Endodermal cell (in vitro differentiated cells): ENCODE measurements at regions not wholly inside any gene's neighbourhood (a gene's known extent, or its start where the extent isn't known, plus 50 kb on each side); places are given as distances from the start of the nearest gene placed in this dataset.

Experiments used
- DNase-seq: peaks from one replicate; pipeline ENCODE4 v3.0.0-alpha.2; 2017
- H3K27ac ChIP-seq: 2 replicates; pipeline ENCODE4 v1.5.1; 2013; ENCODE audit warnings: mild to moderate bottlenecking, low read depth, low read length, moderate library complexity
- H3K27me3 ChIP-seq: 2 replicates; pipeline ENCODE4 v1.6.1; 2013; ENCODE audit warnings: mild to moderate bottlenecking, low read length, moderate library complexity; ENCODE audit not compliant: insufficient read depth, control insufficient read depth, poor library complexity, severe bottlenecking
- H3K36me3 ChIP-seq: 2 replicates; pipeline ENCODE4 v1.7.0; 2013; ENCODE audit warnings: mild to moderate bottlenecking, low read length, moderate library complexity; ENCODE audit not compliant: control insufficient read depth, insufficient read depth
- H3K4me1 ChIP-seq: one replicate; pipeline ENCODE4 v1.7.0; 2013; ENCODE audit warnings: low read length; ENCODE audit not compliant: control insufficient read depth, insufficient read depth
- H3K4me3 ChIP-seq: 2 replicates; pipeline ENCODE4 v1.5.1; 2013; ENCODE audit warnings: mild to moderate bottlenecking, low read length, moderate library complexity
- H3K9ac ChIP-seq: 2 replicates; pipeline ENCODE4 v1.6.1; 2013; ENCODE audit warnings: mild to moderate bottlenecking, low read length, moderate library complexity; ENCODE audit not compliant: poor library complexity, severe bottlenecking; ENCODE audit errors: extremely low read depth
- H3K9me3 ChIP-seq: 2 replicates; pipeline ENCODE4 v1.6.1; 2013; ENCODE audit warnings: mild to moderate bottlenecking, low read length, moderate library complexity; ENCODE audit not compliant: control insufficient read depth
- H3K27ac Mint-ChIP-seq: 2 replicates; pipeline ENCODE4 v1.8.0; 2020; ENCODE audit warnings: mixed read lengths
- H3K27me3 Mint-ChIP-seq: 2 replicates; pipeline ENCODE4 v1.8.0; 2021; ENCODE audit warnings: mild to moderate bottlenecking, mixed read lengths; ENCODE audit not compliant: insufficient read depth
- H3K36me3 Mint-ChIP-seq: 2 replicates; pipeline ENCODE4 v1.8.0; 2020; ENCODE audit warnings: low read depth, mixed read lengths
- H3K4me1 Mint-ChIP-seq: 2 replicates; pipeline ENCODE4 v1.8.0; 2020; ENCODE audit warnings: mixed read lengths
- H3K4me3 Mint-ChIP-seq: 2 replicates; pipeline ENCODE4 v1.8.0; 2020; ENCODE audit warnings: mild to moderate bottlenecking, moderate library complexity, mixed read lengths
- H3K9me3 Mint-ChIP-seq: 2 replicates; pipeline ENCODE4 v1.8.0; 2020; ENCODE audit warnings: mild to moderate bottlenecking, mixed read lengths
- WGBS, 2 experiments: methylation state at CpG; one replicate each; pipeline versions ENCODE4 v1.1.5 to v1.1.7; 2013; ENCODE audit warnings: missing lambda C conversion rate in 2 of 2, mixed read lengths in 1 of 2; ENCODE audit not compliant: insufficient coverage in 1 of 2, insufficient read length in 1 of 2; 5-methylcytosine and 5-hydroxymethylcytosine counted together
- TF ChIP-seq, protein P1 (sequence below): fragments of 200-600 bp; sonication (generic); conservative IDR thresholded peaks from 2 replicates; pipeline ENCODE4 v1.5.0; 2021; ENCODE audit warnings: antibody characterized with exemption, mild to moderate bottlenecking

DNA sequence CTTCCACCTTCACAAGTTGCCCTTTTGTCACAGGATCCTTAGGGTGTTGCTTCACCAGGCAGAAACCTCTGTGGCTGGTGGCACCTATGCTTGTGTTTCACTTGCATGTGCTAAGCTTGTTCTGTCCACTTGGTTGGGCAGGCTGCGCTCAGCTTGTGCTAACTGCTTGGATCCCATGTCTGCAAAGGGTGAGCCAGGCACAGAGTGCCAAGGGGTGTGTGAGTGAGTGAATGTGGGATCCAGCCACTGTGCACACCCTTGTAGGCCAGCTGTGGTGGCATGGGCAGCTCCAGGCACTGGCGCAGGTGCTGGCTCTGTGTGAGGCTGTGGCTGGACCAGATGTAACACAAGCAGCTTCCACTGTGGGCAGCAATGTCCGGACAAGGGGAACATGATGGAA is 728.7 kb upstream of the ROBO1 start:
- no peaks in the 10 kb centered on the region for H3K27me3 Mint-ChIP-seq
- Histone ChIP-seq H3K27me3 (no peaks in the 10 kb centered on the region), H3K9me3 (no peaks in the 10 kb centered on the region), H3K9ac (no peak overlapping the region), H3K36me3 (no peaks in the 10 kb centered on the region), H3K27ac (no peak overlapping the region), H3K4me1 (no peaks in the 10 kb centered on the region), H3K4me3 (no peak overlapping the region)
- no peaks in the 10 kb centered on the region for H3K4me1 Mint-ChIP-seq
- 91 to 100% methylated on average over 3 of the region's 3 CpGs for WGBS, 2 experiments
- H3K9me3 Mint-ChIP-seq = no peaks in the 10 kb centered on the region
- H3K36me3 Mint-ChIP-seq = no peaks in the 10 kb centered on the region
- no peak for DNase-seq
- TF ChIP-seq, protein P1, sequence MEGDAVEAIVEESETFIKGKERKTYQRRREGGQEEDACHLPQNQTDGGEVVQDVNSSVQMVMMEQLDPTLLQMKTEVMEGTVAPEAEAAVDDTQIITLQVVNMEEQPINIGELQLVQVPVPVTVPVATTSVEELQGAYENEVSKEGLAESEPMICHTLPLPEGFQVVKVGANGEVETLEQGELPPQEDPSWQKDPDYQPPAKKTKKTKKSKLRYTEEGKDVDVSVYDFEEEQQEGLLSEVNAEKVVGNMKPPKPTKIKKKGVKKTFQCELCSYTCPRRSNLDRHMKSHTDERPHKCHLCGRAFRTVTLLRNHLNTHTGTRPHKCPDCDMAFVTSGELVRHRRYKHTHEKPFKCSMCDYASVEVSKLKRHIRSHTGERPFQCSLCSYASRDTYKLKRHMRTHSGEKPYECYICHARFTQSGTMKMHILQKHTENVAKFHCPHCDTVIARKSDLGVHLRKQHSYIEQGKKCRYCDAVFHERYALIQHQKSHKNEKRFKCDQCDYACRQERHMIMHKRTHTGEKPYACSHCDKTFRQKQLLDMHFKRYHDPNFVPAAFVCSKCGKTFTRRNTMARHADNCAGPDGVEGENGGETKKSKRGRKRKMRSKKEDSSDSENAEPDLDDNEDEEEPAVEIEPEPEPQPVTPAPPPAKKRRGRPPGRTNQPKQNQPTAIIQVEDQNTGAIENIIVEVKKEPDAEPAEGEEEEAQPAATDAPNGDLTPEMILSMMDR = no peak
- no peak overlapping the region for H3K4me3 Mint-ChIP-seq
- H3K27ac Mint-ChIP-seq = no peak overlapping the region

DNA sequence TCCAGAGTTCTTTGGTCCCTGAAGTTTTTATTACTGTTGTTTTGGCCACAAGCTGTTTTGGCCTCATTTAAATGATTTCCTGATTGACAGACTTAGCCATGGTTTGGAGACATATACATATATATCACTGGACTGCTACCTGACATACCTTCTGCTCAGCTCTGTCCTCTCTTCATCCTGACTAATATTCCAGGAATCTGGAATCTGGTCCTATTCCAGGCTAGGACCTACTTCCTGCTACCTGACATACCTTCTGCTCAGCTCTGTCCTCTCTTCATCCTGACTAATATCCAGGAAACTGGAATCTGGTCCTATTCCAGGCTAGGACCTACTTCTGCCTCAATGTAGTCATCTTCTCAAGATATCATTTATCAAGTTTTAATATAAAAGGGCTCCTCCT is 724.4 kb upstream of the ROBO1 start:
- DNase-seq = no peak
- Histone ChIP-seq H3K4me3 (no peak overlapping the region), H3K36me3 (no peaks in the 10 kb centered on the region), H3K9me3 (no peaks in the 10 kb centered on the region), H3K27ac (no peak overlapping the region), H3K9ac (no peak overlapping the region), H3K4me1 (no peaks in the 10 kb centered on the region), H3K27me3 (no peaks in the 10 kb centered on the region)
- Mint-ChIP-seq H3K4me3 (no peak overlapping the region), H3K27ac (no peak overlapping the region), H3K9me3 (no peaks in the 10 kb centered on the region), H3K36me3 (no peaks in the 10 kb centered on the region), H3K27me3 (no peaks in the 10 kb centered on the region), H3K4me1 (peaks cover 7% of the 10 kb centered on the region)
- TF ChIP-seq, protein P1 = no peak

DNA sequence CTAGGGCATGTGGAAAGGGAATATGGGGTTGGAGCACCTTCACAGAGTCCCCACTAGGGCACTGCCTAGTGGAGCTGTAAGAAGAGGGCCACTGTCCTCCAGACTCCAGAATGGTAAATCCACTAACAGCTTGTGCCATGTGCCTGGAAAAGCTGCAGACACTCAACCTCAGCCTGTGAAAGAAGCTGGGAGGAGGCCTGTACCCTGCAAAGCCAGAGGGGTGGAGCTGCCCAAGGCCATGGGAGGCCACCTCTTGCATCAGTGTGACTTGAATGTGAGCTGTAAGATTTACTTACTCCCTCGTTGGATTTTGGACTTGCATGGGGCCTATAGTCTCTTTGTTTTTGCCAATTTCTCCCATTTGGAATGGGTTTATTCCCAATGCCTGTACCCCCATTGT is 705.2 kb upstream of the ROBO1 start:
- H3K27me3 Mint-ChIP-seq = no peaks in the 10 kb centered on the region
- no peak overlapping the region for H3K4me3 ChIP-seq
- H3K4me1 Mint-ChIP-seq = no peaks in the 10 kb centered on the region
- H3K9me3 ChIP-seq = no peaks in the 10 kb centered on the region
- H3K9me3 Mint-ChIP-seq = no peaks in the 10 kb centered on the region
- no peak overlapping the region for H3K27ac Mint-ChIP-seq
- TF ChIP-seq, protein P1 = peak; percentile 20
- no peaks in the 10 kb centered on the region for H3K27me3 ChIP-seq
- no peak overlapping the region for H3K27ac ChIP-seq
- H3K36me3 Mint-ChIP-seq = no peaks in the 10 kb centered on the region
- peak; percentile 25 for DNase-seq
- H3K4me3 Mint-ChIP-seq = no peak overlapping the region
- H3K4me1 ChIP-seq = no peaks in the 10 kb centered on the region
- 88% methylated on average over 1 of the region's 1 CpG; no CpG with 5 or more reads in 1 of the 2 experiments for WGBS, 2 experiments
- no peak overlapping the region for H3K9ac ChIP-seq
- H3K36me3 ChIP-seq = no peaks in the 10 kb centered on the region
